ENCODE measurements at regions not wholly inside any gene's neighbourhood (a gene's known extent, or its start where the extent isn't known, plus 50 kb on each side); places are given as distances from the start of the nearest gene placed in this dataset.

DNA sequence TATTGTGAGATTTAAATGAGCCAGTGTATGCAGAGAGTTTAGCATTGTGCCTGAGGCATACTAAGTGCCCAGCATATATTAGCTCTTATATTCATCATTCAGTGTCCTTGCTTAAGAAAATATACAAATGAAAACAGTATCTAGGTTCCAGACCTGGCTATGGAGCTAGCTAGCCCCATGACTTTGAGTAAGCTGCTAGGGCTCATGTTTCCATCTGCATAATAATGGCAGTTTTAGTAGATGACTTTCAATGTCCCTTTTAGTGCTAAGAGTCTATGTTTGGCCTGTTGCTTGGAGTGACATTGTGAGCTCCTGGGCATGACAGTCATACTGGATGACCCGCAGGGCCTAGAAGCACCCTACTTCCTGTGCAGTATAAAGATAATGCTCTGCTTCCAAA is 435.3 kb downstream of the ZIC3 start:
- Mint-ChIP-seq H3K4me1 (no peaks in the 10 kb centered on the region), H3K36me3 (no peaks in the 10 kb centered on the region), H3K27ac (no peak overlapping the region), H3K9me3 (peaks cover 0 to 2% (median 0%) of the 10 kb centered on the region in 7 donors), H3K4me3 (no peak overlapping the region), H3K27me3 (peaks cover 0 to 9% (median 0%) of the 10 kb centered on the region in 3 donors)
- ATAC-seq (ENCODE audit: low read depth in 2 of 2) (no peak), DNase-seq (no peak)

DNA sequence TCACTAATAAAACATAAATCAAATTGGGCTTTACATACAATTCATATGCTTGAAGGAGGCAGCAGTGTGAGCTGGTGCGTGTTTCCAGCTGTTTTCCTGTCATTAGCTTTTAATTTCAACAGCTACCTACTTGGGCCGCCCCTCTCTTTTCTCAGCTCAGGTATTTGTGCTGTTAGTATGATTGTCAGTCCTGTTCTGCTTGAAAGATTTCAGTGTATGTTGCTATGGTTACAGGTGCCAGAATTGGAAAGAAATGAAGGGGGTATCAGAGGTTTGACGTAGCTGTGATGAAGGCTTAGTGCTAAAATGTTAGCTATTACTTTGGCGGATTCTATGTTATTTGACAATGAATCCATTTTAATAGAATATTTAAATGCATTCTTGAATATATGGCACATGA is 440.3 kb downstream of the ZIC3 start:
- Mint-ChIP-seq H3K27ac (no peak overlapping the region), H3K4me1 (no peaks in the 10 kb centered on the region), H3K27me3 (no peaks in the 10 kb centered on the region), H3K36me3 (no peaks in the 10 kb centered on the region), H3K4me3 (no peak overlapping the region), H3K9me3 (peaks cover 0 to 3% (median 0%) of the 10 kb centered on the region in 7 donors)
- ATAC-seq (ENCODE audit: low read depth in 2 of 2) (no peak), DNase-seq (no peak)

DNA sequence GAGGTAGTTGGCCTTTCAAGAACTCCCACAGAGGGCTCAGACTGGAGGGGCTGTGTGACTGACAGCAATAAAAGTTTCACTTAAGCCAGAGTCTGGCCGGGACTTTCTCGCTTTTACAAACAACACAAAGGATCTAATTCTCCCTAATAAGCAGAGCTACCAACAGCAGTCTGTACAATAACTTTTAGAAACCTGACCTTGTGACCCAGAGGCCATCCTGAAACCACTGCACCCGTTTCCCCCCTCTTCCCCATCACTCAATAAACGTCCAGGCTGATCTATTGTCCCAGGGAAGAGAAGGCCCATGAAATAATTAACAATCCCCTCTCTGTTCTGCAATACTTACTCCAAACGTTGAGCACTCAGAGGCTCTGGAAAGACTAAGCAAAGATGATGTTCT is 442.4 kb downstream of the ZIC3 start:
- Mint-ChIP-seq H3K27ac (no peak overlapping the region), H3K4me3 (no peak overlapping the region), H3K4me1 (no peaks in the 10 kb centered on the region), H3K9me3 (peaks cover 0 to 3% (median 0%) of the 10 kb centered on the region in 7 donors), H3K27me3 (no peaks in the 10 kb centered on the region), H3K36me3 (no peaks in the 10 kb centered on the region)
- no peak for ATAC-seq (ENCODE audit: low read depth in 2 of 2)
- DNase-seq: no peak

DNA sequence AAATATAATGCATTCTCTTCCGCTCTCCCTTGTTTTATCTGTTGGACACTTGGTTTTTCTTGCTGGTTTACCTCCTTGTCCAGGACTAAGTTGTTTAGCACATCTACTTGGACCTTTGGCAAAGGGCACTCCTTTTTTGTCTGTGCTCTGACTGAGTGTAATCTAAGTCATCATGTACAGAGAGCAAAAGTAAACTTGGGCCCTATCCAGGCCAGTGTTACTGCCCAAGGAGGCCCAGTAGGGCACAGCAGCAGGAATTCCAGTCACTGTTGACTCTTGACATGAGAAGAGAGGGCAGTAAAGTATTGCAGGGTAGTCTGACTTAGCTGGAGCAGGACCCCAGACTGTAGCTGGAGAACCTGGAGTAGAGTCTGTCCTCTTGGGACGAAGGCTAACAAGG is 445.5 kb downstream of the ZIC3 start:
- no peaks in the 10 kb centered on the region for H3K36me3 Mint-ChIP-seq
- ATAC-seq (ENCODE audit: low read depth in 2 of 2) (no peak), DNase-seq (no peak)
- H3K4me1 Mint-ChIP-seq: no peaks in the 10 kb centered on the region
- no peak overlapping the region for H3K4me3 Mint-ChIP-seq
- no peak overlapping the region for H3K27ac Mint-ChIP-seq
- peaks cover 0 to 5% (median 0%) of the 10 kb centered on the region in 7 donors for H3K9me3 Mint-ChIP-seq
- H3K27me3 Mint-ChIP-seq: no peaks in the 10 kb centered on the region

DNA sequence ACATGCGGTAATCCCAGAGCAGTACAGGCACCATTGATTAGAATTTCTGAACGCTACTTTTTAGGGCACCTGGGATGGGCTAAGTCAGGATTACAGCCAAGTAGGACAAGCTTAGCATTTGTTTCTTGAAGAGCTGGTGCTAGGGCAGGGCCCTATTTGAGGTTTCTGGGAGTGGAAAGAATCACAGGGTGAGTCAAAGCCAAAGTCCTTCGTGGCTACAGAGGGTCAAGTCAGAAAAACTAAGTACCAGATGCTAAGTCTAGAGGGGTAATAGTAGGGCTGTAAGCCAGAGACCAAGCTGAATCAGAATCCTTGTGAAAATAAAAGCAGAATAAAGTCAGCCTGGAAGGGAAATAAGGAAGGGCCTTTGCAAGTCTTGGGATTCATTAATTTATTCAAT is 448.6 kb downstream of the ZIC3 start:
- Mint-ChIP-seq H3K27ac (no peak overlapping the region), H3K36me3 (no peaks in the 10 kb centered on the region), H3K4me1 (no peaks in the 10 kb centered on the region), H3K4me3 (no peak overlapping the region), H3K27me3 (no peaks in the 10 kb centered on the region), H3K9me3 (peaks cover 0 to 2% (median 0%) of the 10 kb centered on the region in 7 donors)
- DNase-seq (no peak), ATAC-seq (ENCODE audit: low read depth in 2 of 2) (no peak)

DNA sequence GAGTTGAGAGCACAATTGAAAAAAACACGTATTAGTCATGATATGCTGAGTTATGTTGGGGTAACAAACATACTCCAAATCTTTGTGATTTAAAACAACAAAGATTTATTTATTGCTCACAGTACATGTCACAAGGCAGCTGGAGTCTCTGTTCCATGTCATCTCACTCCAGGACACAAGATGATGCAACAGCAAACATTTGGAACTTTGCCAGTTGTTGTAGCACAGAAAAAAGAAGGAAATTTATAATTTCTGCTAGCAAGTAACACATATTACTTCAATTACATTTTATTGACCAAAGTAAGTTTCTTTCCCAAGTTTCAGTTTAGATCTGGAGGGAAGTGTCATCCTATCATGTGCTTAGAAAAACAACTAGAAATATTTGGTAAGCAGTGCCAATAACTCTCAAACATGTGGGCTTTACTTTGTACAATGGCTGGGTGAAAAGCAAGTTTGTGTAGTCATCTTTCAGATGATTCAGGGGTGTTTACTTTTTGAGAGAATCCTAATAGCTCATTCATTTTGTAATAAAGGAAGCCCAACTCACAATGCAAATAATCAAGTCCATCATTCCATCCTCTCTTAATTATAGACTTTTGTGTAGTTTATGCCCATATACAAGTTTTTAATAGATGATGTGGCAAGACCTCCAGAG is 452.3 kb downstream of the ZIC3 start:
- Mint-ChIP-seq H3K9me3 (peaks cover 0 to 2% (median 0%) of the 10 kb centered on the region in 7 donors), H3K27me3 (no peaks in the 10 kb centered on the region), H3K4me3 (no peak overlapping the region), H3K27ac (no peak overlapping the region), H3K4me1 (no peaks in the 10 kb centered on the region), H3K36me3 (no peaks in the 10 kb centered on the region)
- DNase-seq (no peak), ATAC-seq (ENCODE audit: low read depth in 2 of 2) (no peak)

DNA sequence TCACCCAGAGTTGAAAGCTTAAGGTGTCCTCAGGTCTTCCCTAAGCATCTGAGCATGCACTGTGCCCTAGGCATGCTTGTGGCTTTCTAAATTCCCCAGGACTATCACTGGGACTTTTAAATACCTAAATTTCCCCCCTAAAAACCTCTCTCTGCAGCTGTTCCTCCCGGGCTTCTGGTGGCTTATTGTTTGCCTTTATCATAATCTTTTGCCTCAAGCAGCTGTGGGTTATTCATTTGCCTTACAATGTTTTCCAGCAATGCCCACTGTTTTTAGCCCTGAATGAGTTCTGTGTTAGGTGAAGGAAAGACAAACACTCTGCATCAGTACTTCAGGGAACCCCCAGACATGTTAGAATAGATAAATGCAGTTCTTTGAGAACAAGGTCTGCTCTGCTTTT is 455.0 kb downstream of the ZIC3 start:
- no peak overlapping the region for H3K27ac Mint-ChIP-seq
- peaks cover 0 to 4% (median 0%) of the 10 kb centered on the region in 7 donors for H3K9me3 Mint-ChIP-seq
- no peaks in the 10 kb centered on the region for H3K4me1 Mint-ChIP-seq
- no peaks in the 10 kb centered on the region for H3K36me3 Mint-ChIP-seq
- H3K4me3 Mint-ChIP-seq: no peak overlapping the region
- ATAC-seq (ENCODE audit: low read depth in 2 of 2): no peak
- DNase-seq: no peak
- H3K27me3 Mint-ChIP-seq: peaks cover 0 to 8% (median 0%) of the 10 kb centered on the region in 3 donors

DNA sequence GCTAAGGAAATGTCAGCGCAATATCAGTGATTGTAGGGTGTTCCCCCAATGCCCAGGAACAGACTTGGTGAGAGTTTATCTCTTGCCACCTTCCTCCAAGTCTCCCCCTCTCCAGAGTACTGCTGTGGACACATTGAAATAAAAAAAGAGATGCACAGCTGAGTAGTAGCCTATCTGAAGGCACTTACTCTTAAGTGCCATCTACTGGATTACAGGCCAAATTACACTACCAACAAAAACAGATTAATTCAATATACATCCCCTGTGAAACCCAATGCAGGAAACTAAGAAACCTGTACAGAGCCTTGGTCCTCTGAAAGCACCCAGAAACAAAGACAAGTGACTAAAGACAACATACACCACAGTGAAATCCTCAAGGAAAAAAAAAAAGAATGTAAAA is 460.3 kb downstream of the ZIC3 start:
- peaks cover 0 to 4% (median 0%) of the 10 kb centered on the region in 7 donors for H3K9me3 Mint-ChIP-seq

DNA sequence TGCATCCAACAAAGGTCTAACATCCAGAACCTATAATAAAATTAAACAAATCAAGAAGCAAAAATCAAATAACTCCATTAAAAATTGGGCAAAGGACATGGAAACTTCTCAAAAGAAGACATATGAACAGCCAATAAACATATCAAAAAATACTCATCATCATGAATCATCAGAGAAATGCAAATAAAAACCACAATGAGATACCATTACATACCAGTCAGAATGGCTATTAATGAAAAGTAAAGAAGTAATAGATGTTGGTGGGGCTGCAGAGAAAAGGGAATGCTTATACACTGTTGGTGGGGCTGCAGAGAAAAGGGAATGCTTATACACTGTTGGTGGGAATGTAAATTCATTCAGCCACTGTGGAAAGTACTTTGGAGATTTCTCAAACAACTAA is 465.8 kb downstream of the ZIC3 start:
- Mint-ChIP-seq H3K27ac (no peak overlapping the region), H3K9me3 (peaks cover 0 to 2% (median 0%) of the 10 kb centered on the region in 7 donors), H3K27me3 (no peaks in the 10 kb centered on the region), H3K4me1 (no peaks in the 10 kb centered on the region), H3K36me3 (no peaks in the 10 kb centered on the region), H3K4me3 (no peak overlapping the region)
- DNase-seq: no peak
- ATAC-seq (ENCODE audit: low read depth in 2 of 2): no peak

More for the DNA sequence above, 460.3 kb downstream of the ZIC3 start:
- H3K36me3 Mint-ChIP-seq: no peaks in the 10 kb centered on the region
- ATAC-seq (ENCODE audit: low read depth in 2 of 2) (no peak), DNase-seq (no peak)
- peaks cover 0 to 8% (median 0%) of the 10 kb centered on the region in 3 donors for H3K27me3 Mint-ChIP-seq
- no peak overlapping the region for H3K4me3 Mint-ChIP-seq
- no peak overlapping the region for H3K27ac Mint-ChIP-seq
- H3K4me1 Mint-ChIP-seq: no peaks in the 10 kb centered on the region

DNA sequence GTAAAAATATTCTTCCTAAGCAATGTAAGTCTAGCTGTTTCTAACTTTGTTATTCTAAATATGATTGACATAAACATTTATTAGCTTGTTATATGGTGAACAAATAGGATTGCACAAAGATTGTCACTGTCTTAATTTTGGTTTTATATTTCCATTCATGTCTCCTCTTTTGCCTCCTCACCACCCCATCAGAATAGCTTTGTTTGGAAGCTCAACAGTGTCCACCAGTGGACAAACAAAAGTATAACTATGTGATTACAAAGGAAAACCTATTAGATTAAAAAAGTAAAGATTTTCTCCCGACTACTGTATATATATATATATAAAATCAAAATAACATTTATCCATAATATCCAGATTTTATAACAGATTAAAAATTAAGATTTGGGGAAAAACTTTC is 468.2 kb downstream of the ZIC3 start:
- Mint-ChIP-seq H3K4me1 (no peaks in the 10 kb centered on the region), H3K27me3 (peaks cover 0 to 5% (median 0%) of the 10 kb centered on the region in 3 donors), H3K27ac (no peak overlapping the region), H3K36me3 (no peaks in the 10 kb centered on the region), H3K4me3 (no peak overlapping the region), H3K9me3 (peaks cover 0 to 5% (median 2%) of the 10 kb centered on the region in 7 donors)
- DNase-seq: no peak
- no peak for ATAC-seq (ENCODE audit: low read depth in 2 of 2)

DNA sequence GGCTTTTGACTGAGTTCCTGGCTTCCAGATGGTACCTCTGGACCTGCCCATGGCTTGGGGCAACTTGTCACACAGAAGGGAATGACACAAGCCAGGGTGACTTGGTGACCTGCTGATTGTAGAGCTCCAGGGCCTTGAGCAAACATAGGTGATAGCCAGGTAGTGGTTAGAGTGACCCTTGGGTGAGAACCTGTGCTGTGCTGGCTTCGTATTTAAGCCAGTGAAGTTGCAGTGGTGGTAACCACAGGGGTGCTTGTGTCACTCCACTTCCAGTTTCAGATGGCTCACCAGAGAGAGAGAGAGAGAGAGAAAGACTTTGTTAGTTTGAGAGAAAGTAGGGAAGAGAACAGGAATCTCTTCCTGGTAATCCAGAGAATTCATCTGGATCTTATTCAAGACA is 471.6 kb downstream of the ZIC3 start:
- no peak overlapping the region for H3K4me3 Mint-ChIP-seq
- peaks cover 0 to 7% of the 10 kb centered on the region in 2 donors for H3K36me3 Mint-ChIP-seq
- no peaks in the 10 kb centered on the region for H3K4me1 Mint-ChIP-seq
- peaks cover 5 to 21% (median 7%) of the 10 kb centered on the region in 7 donors for H3K9me3 Mint-ChIP-seq
- DNase-seq (no peak), ATAC-seq (ENCODE audit: low read depth in 2 of 2) (no peak)
- H3K27ac Mint-ChIP-seq: no peak overlapping the region
- peaks cover 0 to 5% (median 0%) of the 10 kb centered on the region in 3 donors for H3K27me3 Mint-ChIP-seq

DNA sequence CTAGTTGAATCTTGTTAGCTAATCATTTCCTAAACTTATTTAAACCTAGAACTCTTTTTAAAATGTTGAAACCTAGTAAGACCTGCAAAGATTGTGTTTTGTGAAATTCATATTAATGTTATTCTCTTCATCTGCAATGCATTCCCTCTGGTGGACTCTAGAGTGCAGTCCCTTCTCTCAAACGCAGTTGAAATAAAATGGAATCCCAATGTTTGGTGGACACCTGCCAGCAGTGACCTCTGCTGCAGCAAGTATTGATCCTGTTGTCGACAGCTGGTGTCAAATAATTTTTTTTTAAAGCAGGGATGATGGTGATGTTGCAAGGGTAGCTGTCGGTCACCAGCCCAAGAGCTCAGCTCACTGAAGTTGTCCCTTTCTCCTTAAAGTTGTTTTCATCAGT is 492.0 kb downstream of the ZIC3 start:
- Mint-ChIP-seq H3K9me3 (peaks cover 0 to 5% (median 0%) of the 10 kb centered on the region in 7 donors), H3K4me3 (no peak overlapping the region), H3K27me3 (no peaks in the 10 kb centered on the region), H3K36me3 (no peaks in the 10 kb centered on the region), H3K4me1 (no peaks in the 10 kb centered on the region), H3K27ac (no peak overlapping the region)
- ATAC-seq (ENCODE audit: low read depth in 2 of 2): no peak
- no peak for DNase-seq

DNA sequence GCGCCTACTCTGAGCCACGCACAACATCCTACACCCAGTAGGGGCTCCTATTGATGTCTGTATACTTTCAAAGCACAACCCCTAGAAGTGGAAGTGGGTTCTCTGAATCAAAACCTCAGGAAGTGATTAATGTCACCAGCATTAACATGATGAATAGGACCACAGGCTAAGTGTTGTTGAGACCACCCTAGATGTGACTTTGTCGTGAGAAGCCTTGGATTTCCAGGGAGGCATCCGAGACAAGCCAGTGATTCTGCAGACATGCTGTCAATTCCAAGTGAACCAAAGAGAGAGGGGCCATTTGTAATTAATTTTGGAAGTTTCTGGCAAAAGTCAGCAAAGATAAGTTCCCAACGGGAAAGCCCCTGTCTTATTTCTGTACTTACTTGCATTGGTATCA is 493.0 kb downstream of the ZIC3 start:
- DNase-seq: no peak
- H3K4me3 Mint-ChIP-seq: no peak overlapping the region

DNA sequence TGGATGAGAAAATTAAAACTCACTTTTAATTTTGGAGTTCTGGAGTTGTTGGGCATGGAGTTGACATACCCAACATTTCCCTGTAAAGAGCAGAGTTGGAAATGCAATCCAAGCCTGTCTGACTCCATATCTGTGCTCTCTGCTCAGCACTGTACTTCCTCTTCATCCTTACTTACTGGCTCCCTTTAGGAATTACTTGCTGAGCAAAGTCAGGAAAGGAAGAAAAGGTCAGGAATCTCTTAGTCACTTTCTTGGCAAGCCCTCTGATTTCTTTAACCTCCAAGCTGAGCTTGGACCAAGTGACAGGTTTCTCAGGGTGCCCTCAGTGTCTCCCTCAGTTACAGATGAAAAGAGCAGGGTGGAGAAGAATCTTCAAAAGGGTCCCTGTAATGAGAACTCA is 501.5 kb downstream of the ZIC3 start:
- Mint-ChIP-seq H3K4me1 (no peaks in the 10 kb centered on the region), H3K27ac (no peak overlapping the region), H3K27me3 (no peaks in the 10 kb centered on the region), H3K9me3 (peaks cover 0 to 5% (median 0%) of the 10 kb centered on the region in 7 donors), H3K36me3 (no peaks in the 10 kb centered on the region), H3K4me3 (no peak overlapping the region)
- ATAC-seq (ENCODE audit: low read depth in 2 of 2) (no peak), DNase-seq (no peak)

More for the DNA sequence above, 493.0 kb downstream of the ZIC3 start:
- Mint-ChIP-seq H3K36me3 (no peaks in the 10 kb centered on the region), H3K9me3 (peaks cover 0 to 5% (median 0%) of the 10 kb centered on the region in 7 donors), H3K27me3 (no peaks in the 10 kb centered on the region), H3K27ac (no peak overlapping the region), H3K4me1 (no peaks in the 10 kb centered on the region)
- ATAC-seq (ENCODE audit: low read depth in 2 of 2): no peak

DNA sequence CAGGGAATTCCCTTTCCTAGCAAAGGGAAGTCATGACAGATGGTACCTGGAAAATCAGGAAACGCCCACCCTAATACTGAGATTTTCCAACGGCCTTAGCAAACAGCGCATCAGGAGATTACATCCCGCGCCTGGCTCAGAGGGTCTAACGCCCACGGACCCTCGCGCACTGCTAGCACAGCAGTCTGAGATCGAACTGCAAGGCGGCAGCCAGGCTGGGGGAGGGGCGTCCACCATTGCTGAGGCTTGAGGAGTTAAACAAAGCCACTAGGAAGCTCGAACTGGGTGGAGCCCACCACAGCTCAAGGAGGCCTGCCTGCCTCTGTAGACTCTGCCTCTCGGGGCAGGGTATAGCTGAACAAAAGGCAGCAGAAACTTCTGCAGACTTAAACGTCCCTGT is 507.7 kb downstream of the ZIC3 start:
- Mint-ChIP-seq H3K4me3 (no peak overlapping the region), H3K9me3 (peaks cover 0 to 4% (median 0%) of the 10 kb centered on the region in 7 donors), H3K27me3 (no peaks in the 10 kb centered on the region), H3K27ac (no peak overlapping the region), H3K36me3 (no peaks in the 10 kb centered on the region), H3K4me1 (no peaks in the 10 kb centered on the region)
- no peak for ATAC-seq (ENCODE audit: low read depth in 2 of 2)
- no peak for DNase-seq

Measured in naive B cell (primary cell).